GM18502 (cell line): ENCODE measurements at regions not wholly inside any gene's neighbourhood (a gene's known extent, or its start where the extent isn't known, plus 50 kb on each side); places are given as distances from the start of the nearest gene placed in this dataset.

Experiments used
- ATAC-seq: cut with Tn5 transposase; IDR thresholded peaks from one replicate; pipeline ENCODE4 v1.9.1; 2021; ENCODE audit warnings: mild to moderate bottlenecking; ENCODE audit not compliant: unreplicated experiment, poor library complexity

GRCh38 chr13:40061466-40062450 lies 406.3 kb downstream of the COG6 start:
- no peak for ATAC-seq

- ATAC-seq, result no peak
Observed at GRCh38 chr13:40063278-40063698, 407.8 kb downstream of the COG6 start.

DNA sequence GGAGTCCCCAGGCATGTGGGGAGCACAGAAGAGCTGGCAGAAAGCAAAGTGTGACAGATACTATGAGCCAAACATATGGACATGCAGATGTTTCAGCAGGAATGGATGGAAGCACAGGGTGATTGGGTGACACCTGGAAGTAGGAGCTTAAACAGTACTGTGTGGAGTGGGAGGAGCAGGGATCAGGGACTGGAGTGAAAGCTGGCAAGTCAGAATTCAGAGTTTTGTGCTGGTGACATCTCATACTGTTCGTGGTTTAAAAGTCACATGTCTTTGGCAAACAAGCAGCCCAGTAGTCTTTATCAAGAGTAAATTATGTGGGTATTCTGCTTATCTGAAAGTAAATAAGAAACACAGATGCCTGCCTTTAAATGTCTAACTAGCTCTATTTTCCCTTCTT lies 408.2 kb downstream of the COG6 start:
- ATAC-seq, result no peak

DNA sequence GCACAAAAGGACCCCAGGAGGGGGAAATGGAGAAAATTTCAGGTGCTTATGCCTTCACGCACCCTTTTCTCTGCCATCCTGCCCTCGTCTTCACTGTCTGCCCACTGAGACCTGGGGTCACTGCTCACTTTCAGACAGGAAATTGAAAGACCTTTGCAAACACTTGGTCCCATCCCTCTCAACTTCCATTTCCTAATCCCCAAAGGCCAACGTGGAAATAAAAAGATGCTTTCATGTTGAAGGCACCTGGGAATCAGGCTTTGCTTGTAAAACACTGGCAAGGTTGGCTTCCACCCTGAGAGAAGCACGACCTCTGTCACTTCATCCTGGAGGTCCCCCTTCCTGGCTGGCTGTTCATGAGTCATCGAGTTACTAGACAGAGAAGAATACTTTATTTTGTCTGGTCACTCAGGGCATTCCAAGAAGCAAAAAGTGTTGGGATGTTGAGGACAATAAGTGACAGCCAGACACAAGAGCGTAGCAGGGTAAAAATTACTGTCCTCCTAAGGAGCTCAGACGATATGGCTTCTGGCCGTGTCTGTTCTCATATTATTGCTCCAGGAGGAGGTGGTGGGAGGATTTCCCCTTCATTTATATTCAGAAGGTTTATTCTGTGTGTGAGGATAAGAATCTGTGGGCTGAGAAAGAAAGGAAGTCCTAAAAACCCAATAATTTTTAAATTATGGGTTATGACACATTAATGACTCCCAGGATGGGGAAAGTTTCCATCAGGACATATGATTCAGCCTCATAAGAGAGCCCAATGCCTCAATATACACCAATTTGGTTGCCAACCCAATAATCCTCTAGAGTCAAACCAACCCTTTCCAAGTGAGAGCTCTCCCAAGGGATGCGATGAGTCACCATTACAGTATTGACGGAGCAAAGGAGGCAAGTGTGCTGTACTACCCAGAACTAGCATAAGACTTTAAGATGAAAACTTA lies 409.0 kb downstream of the COG6 start:
- ATAC-seq, result no peak

DNA sequence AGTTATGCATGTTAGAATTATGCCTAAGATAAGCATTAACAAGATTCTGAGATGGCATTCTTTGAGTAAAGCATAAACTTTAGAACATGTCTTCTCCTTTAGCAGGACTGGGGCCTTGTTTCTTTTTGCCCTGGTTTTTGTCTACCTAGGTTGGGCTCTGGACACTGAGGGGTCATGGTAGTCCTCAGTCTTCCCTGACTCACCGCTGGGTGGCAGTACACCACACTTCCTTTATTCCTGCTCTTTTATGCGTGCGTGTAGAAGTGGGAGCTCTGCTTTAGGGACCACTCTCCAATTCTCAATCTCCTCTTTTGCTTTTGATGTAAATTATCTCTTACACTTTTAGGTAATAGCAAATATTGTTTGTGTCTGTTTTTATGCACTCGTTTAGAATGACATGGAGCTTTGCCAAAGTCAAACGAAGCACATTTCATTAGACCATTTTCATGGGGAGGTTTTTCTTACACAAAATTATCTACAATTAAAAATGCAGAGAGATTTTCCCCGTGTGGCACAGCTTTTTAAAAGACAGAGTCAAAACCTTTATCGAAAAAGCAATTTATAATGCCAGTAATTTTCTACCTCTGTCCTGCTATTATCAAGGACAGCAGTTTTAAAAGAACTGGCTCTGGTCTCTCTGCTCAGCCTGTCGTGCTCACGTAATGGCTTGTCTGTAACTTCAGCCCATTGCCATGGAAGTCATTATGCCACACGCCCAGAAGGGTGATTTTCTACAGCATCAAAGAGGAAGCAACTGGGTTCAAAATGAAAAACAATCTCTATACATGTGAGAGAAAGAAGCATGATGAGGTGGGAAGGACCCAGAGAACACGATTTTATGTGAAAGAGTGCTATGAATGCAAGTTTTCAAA lies 413.9 kb downstream of the COG6 start:
- no peak for ATAC-seq

DNA sequence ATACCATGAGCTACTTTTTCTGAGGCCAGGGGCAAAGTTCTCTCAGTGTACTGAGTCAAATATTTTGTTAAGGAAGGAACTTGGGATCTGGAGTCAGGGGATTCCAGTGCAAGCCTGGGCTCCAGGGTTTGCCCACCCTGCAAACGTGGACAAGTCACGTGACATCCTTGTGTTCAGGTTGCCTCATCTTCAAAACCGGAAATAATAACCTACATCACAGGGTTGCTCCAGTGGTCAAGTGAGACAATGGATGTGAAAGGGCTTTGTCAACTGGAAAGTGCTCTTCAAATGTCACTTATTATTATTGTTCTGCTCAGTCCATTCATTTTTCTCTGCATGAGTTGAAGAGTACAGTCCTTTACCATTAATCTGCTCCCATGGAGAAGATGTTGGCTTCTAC lies 414.9 kb downstream of the COG6 start:
- ATAC-seq, result no peak

DNA sequence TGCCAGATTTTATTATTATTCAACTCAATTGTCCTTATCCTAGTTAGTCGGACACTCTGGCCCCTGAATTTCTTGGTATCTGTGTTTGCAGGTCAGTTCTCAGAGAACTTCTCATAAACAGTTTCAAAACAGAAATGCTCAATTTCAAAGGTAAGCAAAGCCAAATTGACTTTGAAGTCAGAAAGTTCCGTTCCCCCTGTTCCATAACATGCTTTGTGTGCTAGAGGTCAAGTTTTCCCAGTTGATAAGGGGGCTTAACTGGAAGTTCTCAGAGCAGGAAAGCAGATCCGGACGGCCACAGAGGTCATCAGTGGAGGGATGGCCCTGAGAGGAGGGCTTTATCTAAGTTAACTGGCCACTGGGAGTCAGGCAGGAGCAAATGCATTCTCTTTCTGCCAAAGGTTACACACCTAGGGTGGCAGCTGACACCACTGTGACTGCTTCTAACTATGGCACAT lies 417.2 kb downstream of the COG6 start:
- no peak for ATAC-seq

DNA sequence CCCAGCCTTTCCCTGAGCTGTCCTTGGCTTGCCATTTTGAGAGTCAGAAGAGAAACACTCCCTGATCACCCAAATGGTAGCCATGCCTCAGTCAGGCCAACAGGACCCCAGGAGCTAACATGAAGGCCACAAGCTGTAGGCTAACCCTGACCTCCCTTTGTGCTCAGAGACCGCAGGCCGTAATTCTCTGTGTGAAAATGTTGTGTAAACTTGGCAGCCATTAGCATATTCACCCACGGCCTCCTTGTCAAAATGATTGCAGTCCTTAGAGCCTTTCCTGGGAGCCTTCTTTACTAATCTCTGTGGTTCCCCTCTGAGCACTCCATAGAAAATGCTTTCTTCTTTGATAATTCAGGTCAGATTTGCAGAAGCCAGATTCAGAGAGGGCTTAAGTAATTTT lies 418.9 kb downstream of the COG6 start:
- no peak for ATAC-seq

GRCh38 chr13:40075281-40075680 lies 419.8 kb downstream of the COG6 start:
- no peak for ATAC-seq

GRCh38 chr13:40076765-40077362 lies 421.4 kb downstream of the COG6 start:
- ATAC-seq, result no peak

GRCh38 chr13:40077396-40078027 lies 422.1 kb downstream of the COG6 start:
- no peak for ATAC-seq

GRCh38 chr13:40079721-40080120 lies 424.3 kb downstream of the COG6 start:
- ATAC-seq, result no peak

- ATAC-seq, result no peak
Observed at GRCh38 chr13:40080676-40081075, 425.2 kb downstream of the COG6 start.

DNA sequence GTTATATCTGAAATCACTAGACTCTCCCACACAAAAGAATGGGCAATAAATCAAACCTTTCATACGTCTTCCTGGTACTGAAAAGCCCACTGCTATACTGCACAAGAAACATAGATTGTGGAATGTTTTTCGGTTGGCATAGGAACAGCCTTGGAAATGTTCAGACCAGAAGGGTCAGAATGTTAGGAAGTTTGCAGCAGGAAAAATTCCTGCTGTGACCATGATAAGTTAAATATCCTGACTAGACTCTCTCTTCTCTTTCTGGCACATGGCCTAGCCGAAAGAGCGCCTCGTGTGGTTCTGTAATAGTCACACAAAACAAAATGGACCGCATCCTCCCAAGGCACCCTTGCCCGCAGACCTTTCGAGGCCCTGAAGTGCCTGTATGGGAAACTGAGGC lies 427.2 kb downstream of the COG6 start:
- ATAC-seq, result no peak

- no peak for ATAC-seq
Observed at GRCh38 chr13:40083841-40084240, 428.4 kb downstream of the COG6 start.

DNA sequence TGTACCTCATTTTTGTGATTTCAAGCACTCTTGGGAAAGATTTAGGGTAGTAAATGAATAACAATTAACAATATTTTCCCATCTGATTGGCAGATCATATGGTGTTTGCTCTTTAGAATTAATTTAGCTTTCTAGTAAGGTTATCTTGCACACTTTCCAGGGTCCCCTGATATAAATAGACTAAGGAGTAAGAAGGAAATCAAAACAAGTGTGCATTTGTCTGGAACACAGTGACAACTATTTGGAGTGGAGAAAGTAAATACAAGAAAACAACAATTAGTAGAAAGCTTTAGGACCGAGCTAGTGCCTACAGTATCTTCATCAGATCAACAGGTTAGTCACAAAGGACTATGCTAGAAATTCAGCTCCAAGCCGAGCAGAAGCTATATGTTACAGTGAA lies 429.5 kb downstream of the COG6 start:
- no peak for ATAC-seq

DNA sequence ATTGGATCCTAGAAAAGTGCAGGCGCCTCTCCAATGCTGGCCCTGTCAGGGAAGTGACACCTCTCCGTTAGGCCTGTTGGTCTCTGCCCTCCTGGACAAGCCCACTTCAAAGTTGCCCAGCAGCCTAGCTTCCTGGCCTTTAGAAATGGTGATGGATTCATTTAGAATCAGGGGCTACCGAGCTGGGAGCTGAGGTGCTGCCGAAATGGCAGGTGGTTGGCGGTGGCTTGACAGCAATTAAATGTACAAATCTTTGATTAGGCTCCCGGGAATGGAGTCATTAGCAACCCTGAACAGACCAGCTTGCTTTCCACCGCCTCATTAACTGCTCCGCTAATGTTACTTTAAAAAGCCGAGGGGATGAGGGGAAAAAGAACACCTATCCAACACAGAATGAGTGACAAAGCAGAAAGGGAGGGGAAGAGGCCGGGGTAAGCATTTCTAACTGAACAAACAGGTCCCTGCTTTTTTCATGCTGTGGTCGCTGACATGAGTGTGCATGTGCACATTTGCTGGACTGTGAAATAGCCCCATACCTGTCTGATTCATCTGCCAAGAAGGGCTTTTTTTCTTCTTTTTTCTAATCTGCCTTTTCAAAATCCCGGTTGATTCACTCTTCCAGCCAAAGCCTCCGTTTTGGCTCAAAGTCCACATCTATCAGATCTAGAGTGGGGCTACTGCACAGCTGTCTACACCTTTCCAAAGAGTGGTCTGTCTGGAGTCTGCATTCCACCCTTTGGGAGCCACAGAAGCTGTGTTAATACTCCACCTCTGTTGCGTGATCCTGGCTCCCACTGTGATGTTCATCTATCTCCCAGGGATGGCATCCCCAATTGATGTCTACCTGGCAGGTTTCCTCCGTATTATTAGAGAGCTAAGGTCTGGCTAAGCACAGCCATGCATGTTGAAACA lies 431.9 kb downstream of the COG6 start:
- ATAC-seq, result no peak

DNA sequence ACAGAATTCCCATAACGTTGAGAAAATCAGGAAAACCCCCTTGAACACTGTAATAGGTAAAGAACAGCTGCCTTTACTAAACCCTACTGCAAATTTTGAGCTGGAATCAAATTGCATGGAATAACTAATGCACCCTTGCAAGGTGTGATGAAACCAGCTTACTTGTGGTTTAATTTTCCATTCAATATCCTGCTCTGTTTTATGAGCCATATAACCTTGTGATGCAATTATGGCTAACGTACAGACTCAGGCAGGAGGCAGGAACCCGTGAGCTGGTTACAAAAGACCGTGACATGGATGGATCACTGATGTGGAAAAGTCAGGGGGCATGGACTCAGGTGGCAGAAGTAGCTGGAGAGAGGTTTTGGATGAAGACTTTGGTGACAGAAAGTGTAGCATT lies 438.6 kb downstream of the COG6 start:
- no peak for ATAC-seq
